ENCODE measurements at regions not wholly inside any gene's neighbourhood (a gene's known extent, or its start where the extent isn't known, plus 50 kb on each side); places are given as distances from the start of the nearest gene placed in this dataset.
"Not testable (repeated sequence)": the region's sequence is repeated elsewhere in the genome, so short reads cannot be mapped to it uniquely, and the experiment has no call there.

DNA sequence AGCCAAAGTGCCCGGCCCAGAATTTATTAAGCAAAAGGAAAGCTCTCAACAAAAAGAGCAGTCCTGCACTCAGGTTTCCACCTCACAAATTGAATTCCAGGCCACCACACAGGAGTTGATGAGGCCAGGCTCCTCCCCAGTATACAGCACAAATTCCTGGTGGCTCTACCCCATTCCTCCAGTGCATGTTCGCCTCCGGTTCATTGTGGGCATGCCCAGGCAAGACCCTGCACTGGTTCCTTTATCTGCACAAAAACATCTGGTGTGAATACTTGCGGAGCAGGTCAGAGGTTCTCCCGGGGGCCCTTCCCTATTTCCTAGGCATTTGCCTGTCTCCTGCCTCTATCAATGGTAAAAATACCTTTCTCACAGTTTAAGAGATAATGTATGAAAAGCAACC lies 195.2 kb upstream of the ANXA10 start:
- peak in 1 of 5 donors; percentile 9 for DNase-seq
- intact Hi-C loops (cut with DNase I): no loop called here
- TF ChIP-seq, protein P1, sequence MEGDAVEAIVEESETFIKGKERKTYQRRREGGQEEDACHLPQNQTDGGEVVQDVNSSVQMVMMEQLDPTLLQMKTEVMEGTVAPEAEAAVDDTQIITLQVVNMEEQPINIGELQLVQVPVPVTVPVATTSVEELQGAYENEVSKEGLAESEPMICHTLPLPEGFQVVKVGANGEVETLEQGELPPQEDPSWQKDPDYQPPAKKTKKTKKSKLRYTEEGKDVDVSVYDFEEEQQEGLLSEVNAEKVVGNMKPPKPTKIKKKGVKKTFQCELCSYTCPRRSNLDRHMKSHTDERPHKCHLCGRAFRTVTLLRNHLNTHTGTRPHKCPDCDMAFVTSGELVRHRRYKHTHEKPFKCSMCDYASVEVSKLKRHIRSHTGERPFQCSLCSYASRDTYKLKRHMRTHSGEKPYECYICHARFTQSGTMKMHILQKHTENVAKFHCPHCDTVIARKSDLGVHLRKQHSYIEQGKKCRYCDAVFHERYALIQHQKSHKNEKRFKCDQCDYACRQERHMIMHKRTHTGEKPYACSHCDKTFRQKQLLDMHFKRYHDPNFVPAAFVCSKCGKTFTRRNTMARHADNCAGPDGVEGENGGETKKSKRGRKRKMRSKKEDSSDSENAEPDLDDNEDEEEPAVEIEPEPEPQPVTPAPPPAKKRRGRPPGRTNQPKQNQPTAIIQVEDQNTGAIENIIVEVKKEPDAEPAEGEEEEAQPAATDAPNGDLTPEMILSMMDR (IDR thresholded peaks at IDR 0.05; ENCODE audit: borderline replicate concordance, extremely low read depth, insufficient read depth): no peak
- Histone ChIP-seq H3K4me1 (ENCODE audit: control insufficient read depth in 2 of 3, insufficient read depth in 2 of 3, low read depth in 1 of 3, low read length in 3 of 3) (no peaks in the 10 kb centered on the region), H3K9me3 (ENCODE audit: control insufficient read depth in 2 of 3, insufficient read depth in 1 of 3, low read length in 3 of 3) (no peaks in the 10 kb centered on the region), H3K9ac (ENCODE audit: low read length in 3 of 3) (no peak overlapping the region), H3K4me3 (ENCODE audit: low read length in 3 of 3) (no peak overlapping the region), H3K27me3 (ENCODE audit: control insufficient read depth, insufficient read depth, low read length) (no peaks in the 10 kb centered on the region), H3K36me3 (ENCODE audit: control insufficient read depth in 2 of 3, insufficient read depth in 3 of 3, low read length in 3 of 3) (no peaks in the 10 kb centered on the region), H3K27ac (ENCODE audit: low read depth in 2 of 2, low read length in 2 of 2) (no peak overlapping the region)
- FAIRE-seq: no peak

DNA sequence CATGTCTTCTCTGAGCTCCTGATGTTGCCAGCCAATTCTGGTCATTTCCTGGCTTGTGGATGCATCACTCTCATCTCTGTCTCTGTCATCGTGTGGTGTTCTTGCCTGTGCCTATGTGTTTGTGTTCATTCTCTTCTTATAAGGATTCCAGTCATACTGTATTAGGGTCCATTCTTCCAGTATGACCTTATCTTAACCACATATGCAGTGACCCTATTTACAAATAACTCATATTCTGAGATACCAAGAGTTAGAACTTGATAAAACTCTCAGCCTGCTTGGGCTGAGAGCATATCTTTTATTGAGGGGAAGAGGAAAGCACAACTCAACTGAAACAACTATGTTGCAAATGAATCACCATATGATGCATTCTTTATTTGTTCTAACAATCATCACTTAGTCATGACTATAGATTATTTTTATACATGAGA lies 189.0 kb upstream of the ANXA10 start:
- Histone ChIP-seq H3K9ac (ENCODE audit: low read length in 3 of 3) (no peak overlapping the region), H3K9me3 (ENCODE audit: control insufficient read depth in 2 of 3, insufficient read depth in 1 of 3, low read length in 3 of 3) (no peaks in the 10 kb centered on the region), H3K4me3 (ENCODE audit: low read length in 3 of 3) (no peak overlapping the region), H3K27ac (ENCODE audit: low read depth in 2 of 2, low read length in 2 of 2) (no peak overlapping the region), H3K4me1 (ENCODE audit: control insufficient read depth in 2 of 3, insufficient read depth in 2 of 3, low read depth in 1 of 3, low read length in 3 of 3) (no peaks in the 10 kb centered on the region), H3K36me3 (ENCODE audit: control insufficient read depth in 2 of 3, insufficient read depth in 3 of 3, low read length in 3 of 3) (no peaks in the 10 kb centered on the region), H3K27me3 (ENCODE audit: control insufficient read depth, insufficient read depth, low read length) (no peaks in the 10 kb centered on the region)
- DNase-seq (no peak), FAIRE-seq (no peak)
- intact Hi-C loops (cut with DNase I): no loop called here
- TF ChIP-seq, protein P1 (IDR thresholded peaks at IDR 0.05; ENCODE audit: borderline replicate concordance, extremely low read depth, insufficient read depth): no peak

DNA sequence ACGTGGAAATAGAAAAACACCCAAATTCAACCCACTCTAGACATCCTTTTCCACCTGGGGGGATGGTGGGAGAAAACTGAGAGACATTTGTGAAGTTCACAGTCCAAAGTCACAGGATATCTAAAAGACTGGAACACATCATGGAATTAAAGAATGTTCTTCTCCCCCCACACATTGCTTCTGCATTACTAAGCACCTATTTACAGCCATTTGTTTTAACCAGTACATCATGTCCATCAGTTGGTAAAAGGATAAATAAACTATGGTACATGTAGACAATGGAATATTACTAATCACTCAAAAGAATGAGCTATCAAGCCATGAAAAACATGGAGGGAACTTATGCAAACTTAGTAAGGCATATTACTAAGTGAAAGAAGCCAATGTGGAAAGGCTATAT lies 185.5 kb upstream of the ANXA10 start:
- DNase-seq: no peak
- no peaks in the 10 kb centered on the region for H3K36me3 ChIP-seq (ENCODE audit: control insufficient read depth in 2 of 3, insufficient read depth in 3 of 3, low read length in 3 of 3)
- no peaks in the 10 kb centered on the region for H3K9me3 ChIP-seq (ENCODE audit: control insufficient read depth in 2 of 3, insufficient read depth in 1 of 3, low read length in 3 of 3)
- H3K4me1 ChIP-seq (ENCODE audit: control insufficient read depth in 2 of 3, insufficient read depth in 2 of 3, low read depth in 1 of 3, low read length in 3 of 3): no peaks in the 10 kb centered on the region
- no peak overlapping the region for H3K9ac ChIP-seq (ENCODE audit: low read length in 3 of 3)
- H3K27me3 ChIP-seq (ENCODE audit: control insufficient read depth, insufficient read depth, low read length): no peaks in the 10 kb centered on the region
- no peak overlapping the region for H3K4me3 ChIP-seq (ENCODE audit: low read length in 3 of 3)
- intact Hi-C loops (cut with DNase I): no loop called here
- no peak for FAIRE-seq
- TF ChIP-seq, protein P1 (IDR thresholded peaks at IDR 0.05; ENCODE audit: borderline replicate concordance, extremely low read depth, insufficient read depth): no peak
- no peak overlapping the region for H3K27ac ChIP-seq (ENCODE audit: low read depth in 2 of 2, low read length in 2 of 2)

DNA sequence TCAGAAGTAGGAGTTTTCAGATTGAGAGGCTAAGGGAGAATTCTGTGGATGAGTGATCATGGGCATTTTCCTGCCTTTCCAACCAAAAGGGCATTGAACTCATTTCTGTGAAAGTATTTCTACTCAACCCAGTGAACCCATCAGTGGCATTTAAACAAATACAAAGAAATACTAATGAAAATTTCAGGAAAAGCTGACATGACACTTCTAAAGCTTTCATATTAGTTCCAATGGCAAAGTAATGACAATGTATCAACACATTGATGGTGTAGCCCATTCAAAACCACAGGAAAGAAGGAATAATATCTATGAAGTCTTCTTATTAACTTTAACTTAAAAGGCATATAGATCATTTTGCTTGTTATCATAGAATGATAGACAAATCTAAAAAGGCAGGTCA lies 183.5 kb upstream of the ANXA10 start:
- FAIRE-seq (no peak), DNase-seq (no peak)
- Histone ChIP-seq H3K4me3 (ENCODE audit: low read length in 3 of 3) (no peak overlapping the region), H3K36me3 (ENCODE audit: control insufficient read depth in 2 of 3, insufficient read depth in 3 of 3, low read length in 3 of 3) (no peaks in the 10 kb centered on the region), H3K27ac (ENCODE audit: low read depth in 2 of 2, low read length in 2 of 2) (no peak overlapping the region), H3K4me1 (ENCODE audit: control insufficient read depth in 2 of 3, insufficient read depth in 2 of 3, low read depth in 1 of 3, low read length in 3 of 3) (no peaks in the 10 kb centered on the region), H3K9me3 (ENCODE audit: control insufficient read depth in 2 of 3, insufficient read depth in 1 of 3, low read length in 3 of 3) (no peaks in the 10 kb centered on the region), H3K9ac (ENCODE audit: low read length in 3 of 3) (no peak overlapping the region), H3K27me3 (ENCODE audit: control insufficient read depth, insufficient read depth, low read length) (no peaks in the 10 kb centered on the region)
- TF ChIP-seq, protein P1 (IDR thresholded peaks at IDR 0.05; ENCODE audit: borderline replicate concordance, extremely low read depth, insufficient read depth): no peak
- intact Hi-C loops (cut with DNase I): no loop called here

DNA sequence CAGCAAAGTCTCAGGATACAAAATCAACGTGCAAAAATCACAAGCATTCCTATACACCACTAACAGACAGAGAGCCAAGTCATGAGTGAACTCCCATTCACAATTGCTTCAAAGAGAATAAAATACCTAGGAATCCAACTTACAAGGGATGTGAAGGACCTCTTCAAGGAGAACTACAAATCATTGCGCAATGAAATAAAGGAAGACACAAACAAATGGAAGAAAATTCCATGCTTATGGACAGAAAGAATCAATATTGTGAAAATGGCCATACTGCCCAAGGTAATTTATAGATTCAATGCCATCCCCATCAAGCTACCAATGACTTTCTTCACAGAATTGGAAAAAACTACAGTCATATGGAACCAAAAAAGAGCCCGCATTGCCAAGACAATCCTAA lies 179.8 kb upstream of the ANXA10 start:
- H3K4me1 ChIP-seq (ENCODE audit: control insufficient read depth in 2 of 3, insufficient read depth in 2 of 3, low read depth in 1 of 3, low read length in 3 of 3); H3K27me3 ChIP-seq (ENCODE audit: control insufficient read depth, insufficient read depth, low read length); intact Hi-C loops (cut with DNase I); H3K9ac ChIP-seq (ENCODE audit: low read length in 3 of 3); FAIRE-seq; H3K9me3 ChIP-seq (ENCODE audit: control insufficient read depth in 2 of 3, insufficient read depth in 1 of 3, low read length in 3 of 3); H3K4me3 ChIP-seq (ENCODE audit: low read length in 3 of 3); H3K36me3 ChIP-seq (ENCODE audit: control insufficient read depth in 2 of 3, insufficient read depth in 3 of 3, low read length in 3 of 3); H3K27ac ChIP-seq (ENCODE audit: low read depth in 2 of 2, low read length in 2 of 2); DNase-seq: not testable (repeated sequence)

Measured in kidney (tissue), 13 donors.